Fibroblast of pulmonary artery (primary cell): ENCODE measurements at regions not wholly inside any gene's neighbourhood (a gene's known extent, or its start where the extent isn't known, plus 50 kb on each side); places are given as distances from the start of the nearest gene placed in this dataset.

ENCODE experiments used
- DNase-seq: peaks from one replicate; pipeline ENCODE4 v3.0.0-alpha.2; 2010; ENCODE audit warnings: low read depth
- H3K4me3 ChIP-seq: replicated peaks from 2 replicates; pipeline ENCODE4 v1.5.1; 2011; ENCODE audit warnings: low read depth, mild to moderate bottlenecking, control low read depth, low read length, moderate library complexity
- TF ChIP-seq, protein P1 (sequence below): IDR thresholded peaks from 2 replicates; pipeline ENCODE4 v1.5.1; 2011; ENCODE audit warnings: mild to moderate bottlenecking, control low read depth, low read length, inconsistent platforms; ENCODE audit errors: missing control alignments

DNA sequence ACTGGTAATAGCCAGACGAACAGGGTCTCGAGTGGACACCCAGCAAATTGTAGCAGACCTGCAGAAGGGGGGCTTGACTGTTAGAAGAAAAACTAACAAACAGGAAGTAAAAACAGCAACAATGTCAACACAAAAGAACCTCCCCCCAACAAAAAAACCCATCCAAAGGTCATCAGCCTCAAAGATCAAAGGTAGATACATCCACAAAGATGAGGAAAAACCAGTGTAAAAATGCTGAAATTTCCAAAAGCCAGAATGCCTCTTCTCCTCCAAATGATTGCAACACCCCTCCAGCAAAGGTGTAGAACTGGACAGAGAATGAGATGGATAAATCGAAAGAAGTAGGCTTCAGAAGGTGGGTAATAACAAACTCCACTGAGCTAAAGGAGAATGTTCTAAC lies 313.0 kb upstream of the TEX13C start:
- TF ChIP-seq, protein P1, sequence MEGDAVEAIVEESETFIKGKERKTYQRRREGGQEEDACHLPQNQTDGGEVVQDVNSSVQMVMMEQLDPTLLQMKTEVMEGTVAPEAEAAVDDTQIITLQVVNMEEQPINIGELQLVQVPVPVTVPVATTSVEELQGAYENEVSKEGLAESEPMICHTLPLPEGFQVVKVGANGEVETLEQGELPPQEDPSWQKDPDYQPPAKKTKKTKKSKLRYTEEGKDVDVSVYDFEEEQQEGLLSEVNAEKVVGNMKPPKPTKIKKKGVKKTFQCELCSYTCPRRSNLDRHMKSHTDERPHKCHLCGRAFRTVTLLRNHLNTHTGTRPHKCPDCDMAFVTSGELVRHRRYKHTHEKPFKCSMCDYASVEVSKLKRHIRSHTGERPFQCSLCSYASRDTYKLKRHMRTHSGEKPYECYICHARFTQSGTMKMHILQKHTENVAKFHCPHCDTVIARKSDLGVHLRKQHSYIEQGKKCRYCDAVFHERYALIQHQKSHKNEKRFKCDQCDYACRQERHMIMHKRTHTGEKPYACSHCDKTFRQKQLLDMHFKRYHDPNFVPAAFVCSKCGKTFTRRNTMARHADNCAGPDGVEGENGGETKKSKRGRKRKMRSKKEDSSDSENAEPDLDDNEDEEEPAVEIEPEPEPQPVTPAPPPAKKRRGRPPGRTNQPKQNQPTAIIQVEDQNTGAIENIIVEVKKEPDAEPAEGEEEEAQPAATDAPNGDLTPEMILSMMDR, result no peak
- DNase-seq, result no peak
- H3K4me3 ChIP-seq, result no peak overlapping the region

DNA sequence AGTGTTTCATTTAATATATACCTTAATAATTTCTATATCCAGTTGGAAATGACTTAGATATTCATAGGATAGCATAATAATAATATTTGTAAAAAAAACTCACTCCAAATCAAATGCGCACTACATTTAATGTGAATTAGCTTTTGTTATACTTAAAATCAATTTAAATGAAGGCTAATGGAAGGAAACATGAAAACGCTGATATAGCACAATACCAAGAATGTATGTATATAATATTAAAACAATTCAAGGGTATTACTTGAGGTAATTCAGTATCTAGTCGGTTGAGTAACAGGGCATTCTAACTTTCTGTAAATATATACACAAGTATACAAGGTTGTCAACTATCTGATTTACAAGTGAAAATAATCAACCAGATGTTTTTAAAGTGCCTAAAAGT lies 307.1 kb upstream of the TEX13C start:
- TF ChIP-seq, protein P1, result no peak
- DNase-seq, result no peak
- no peak overlapping the region for H3K4me3 ChIP-seq

DNA sequence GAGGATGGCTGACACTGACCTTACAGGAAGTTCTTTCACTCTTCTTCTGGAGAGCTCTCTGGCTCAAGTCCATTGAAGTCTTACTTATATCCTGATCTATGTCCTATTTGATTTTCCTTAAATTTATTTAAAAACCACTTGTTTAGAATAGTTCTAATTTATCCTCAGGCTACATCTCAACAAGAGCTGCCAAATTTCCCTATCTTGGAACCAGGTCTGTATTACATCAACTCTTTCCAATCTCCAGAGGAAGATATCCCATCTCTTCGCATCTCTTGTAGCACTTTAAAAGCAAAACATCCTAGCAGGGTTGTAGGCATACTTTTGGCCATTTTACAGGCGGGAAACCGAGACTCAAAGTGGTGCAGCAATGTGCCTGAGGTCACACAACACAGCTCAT lies 290.5 kb upstream of the TEX13C start:
- TF ChIP-seq, protein P1, result no peak
- no peak for DNase-seq
- no peak overlapping the region for H3K4me3 ChIP-seq
